ENCODE measurements at regions not wholly inside any gene's neighbourhood (a gene's known extent, or its start where the extent isn't known, plus 50 kb on each side); places are given as distances from the start of the nearest gene placed in this dataset.
A peak's percentile ranks its signal among the peaks of the same experiment; 100 is the strongest.

DNA sequence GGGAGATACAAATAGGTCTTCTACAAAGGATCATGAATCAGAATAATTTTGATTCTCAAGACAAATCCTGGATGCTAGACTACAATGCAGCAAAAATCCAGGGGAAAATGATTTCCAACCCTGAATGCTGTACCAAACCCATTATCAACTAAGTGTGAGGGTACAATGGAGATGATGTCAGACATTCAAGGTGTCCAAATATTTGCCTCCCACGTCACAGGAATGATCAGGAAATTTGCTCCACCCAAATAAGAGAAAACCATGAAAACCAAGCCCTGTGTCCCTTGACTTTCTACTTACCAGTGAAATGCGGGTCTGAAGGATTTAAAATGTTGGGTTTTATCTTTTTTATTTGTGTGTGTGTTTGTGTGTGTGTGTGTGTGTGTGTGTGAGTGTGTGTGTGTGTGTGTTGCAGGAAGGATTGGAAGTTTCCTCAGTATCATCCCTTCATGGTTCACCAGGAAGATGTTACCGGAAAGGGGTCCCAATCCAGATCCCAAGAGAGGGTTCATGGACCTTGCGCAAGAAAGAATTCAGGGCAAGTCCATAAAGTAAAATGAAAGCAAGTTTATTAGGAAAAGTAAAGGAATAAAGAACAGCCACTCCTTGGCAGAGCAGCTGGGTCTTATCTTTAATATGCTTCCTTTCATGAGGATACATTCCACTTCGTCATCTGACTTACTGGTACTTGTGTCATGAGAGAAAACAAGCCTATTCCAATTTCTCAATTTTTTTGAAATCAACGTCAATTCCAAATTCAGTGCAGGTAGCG is 61.1 kb upstream of the ID2 start:
- TF ChIP-seq CTCF (IDR thresholded peaks at IDR 0.05; ENCODE audit: low read depth, low read length) = no peak
- Histone ChIP-seq H3K9me3 (ENCODE audit: low read depth) (no peaks in the 10 kb centered on the region), H3K4me3 (no peak overlapping the region), H3K36me3 (no peaks in the 10 kb centered on the region), H3K27me3 (no peaks in the 10 kb centered on the region), H3K27ac (no peak overlapping the region), H3K4me1 (ENCODE audit: low read depth) (peaks cover 14% of the 10 kb centered on the region)
- peak in 1 of 2 donors; percentile 91 for DNase-seq (ENCODE audit: low read depth in 1 of 2, low spot score in 1 of 2)

- H3K27ac ChIP-seq = no peak overlapping the region
- H3K9me3 ChIP-seq (ENCODE audit: low read depth) = no peaks in the 10 kb centered on the region
- no peaks in the 10 kb centered on the region for H3K27me3 ChIP-seq
- DNase-seq (ENCODE audit: low read depth in 1 of 2, low spot score in 1 of 2) = no peak
- H3K36me3 ChIP-seq = no peaks in the 10 kb centered on the region
- H3K4me1 ChIP-seq (ENCODE audit: low read depth) = peaks cover 10% of the 10 kb centered on the region
- TF ChIP-seq CTCF (IDR thresholded peaks at IDR 0.05; ENCODE audit: low read depth, low read length) = no peak
- H3K4me3 ChIP-seq = no peak overlapping the region
Measured at GRCh38 chr2:8622199-8622911, 59.5 kb upstream of the ID2 start.

- Histone ChIP-seq H3K9me3 (ENCODE audit: low read depth) (no peaks in the 10 kb centered on the region), H3K27me3 (no peaks in the 10 kb centered on the region), H3K4me3 (no peak overlapping the region), H3K4me1 (ENCODE audit: low read depth) (peaks cover 10% of the 10 kb centered on the region), H3K36me3 (no peaks in the 10 kb centered on the region), H3K27ac (no peak overlapping the region)
- no peak for TF ChIP-seq CTCF (IDR thresholded peaks at IDR 0.05; ENCODE audit: low read depth, low read length)
- DNase-seq (ENCODE audit: low read depth in 1 of 2, low spot score in 1 of 2) = no peak
Measured at GRCh38 chr2:8622924-8623465, 58.9 kb upstream of the ID2 start.

- no peak for TF ChIP-seq CTCF (IDR thresholded peaks at IDR 0.05; ENCODE audit: low read depth, low read length)
- Histone ChIP-seq H3K9me3 (ENCODE audit: low read depth) (no peaks in the 10 kb centered on the region), H3K4me1 (ENCODE audit: low read depth) (peaks cover 10% of the 10 kb centered on the region), H3K4me3 (no peak overlapping the region), H3K27ac (no peak overlapping the region), H3K27me3 (no peaks in the 10 kb centered on the region), H3K36me3 (no peaks in the 10 kb centered on the region)
- DNase-seq (ENCODE audit: low read depth in 1 of 2, low spot score in 1 of 2) = no peak
Measured at GRCh38 chr2:8623576-8623957, 58.3 kb upstream of the ID2 start.

GRCh38 chr2:8623958-8624591 is 57.8 kb upstream of the ID2 start:
- TF ChIP-seq CTCF (IDR thresholded peaks at IDR 0.05; ENCODE audit: low read depth, low read length) = no peak
- H3K9me3 ChIP-seq (ENCODE audit: low read depth) = no peaks in the 10 kb centered on the region
- peaks cover 10% of the 10 kb centered on the region for H3K4me1 ChIP-seq (ENCODE audit: low read depth)
- no peaks in the 10 kb centered on the region for H3K27me3 ChIP-seq
- no peak for DNase-seq (ENCODE audit: low read depth in 1 of 2, low spot score in 1 of 2)
- no peak overlapping the region for H3K27ac ChIP-seq
- H3K36me3 ChIP-seq = no peaks in the 10 kb centered on the region
- H3K4me3 ChIP-seq = no peak overlapping the region
